ENCODE measurements at regions not wholly inside any gene's neighbourhood (a gene's known extent, or its start where the extent isn't known, plus 50 kb on each side); places are given as distances from the start of the nearest gene placed in this dataset.
"Not testable (repeated sequence)": the region's sequence is repeated elsewhere in the genome, so short reads cannot be mapped to it uniquely, and the experiment has no call there.

DNA sequence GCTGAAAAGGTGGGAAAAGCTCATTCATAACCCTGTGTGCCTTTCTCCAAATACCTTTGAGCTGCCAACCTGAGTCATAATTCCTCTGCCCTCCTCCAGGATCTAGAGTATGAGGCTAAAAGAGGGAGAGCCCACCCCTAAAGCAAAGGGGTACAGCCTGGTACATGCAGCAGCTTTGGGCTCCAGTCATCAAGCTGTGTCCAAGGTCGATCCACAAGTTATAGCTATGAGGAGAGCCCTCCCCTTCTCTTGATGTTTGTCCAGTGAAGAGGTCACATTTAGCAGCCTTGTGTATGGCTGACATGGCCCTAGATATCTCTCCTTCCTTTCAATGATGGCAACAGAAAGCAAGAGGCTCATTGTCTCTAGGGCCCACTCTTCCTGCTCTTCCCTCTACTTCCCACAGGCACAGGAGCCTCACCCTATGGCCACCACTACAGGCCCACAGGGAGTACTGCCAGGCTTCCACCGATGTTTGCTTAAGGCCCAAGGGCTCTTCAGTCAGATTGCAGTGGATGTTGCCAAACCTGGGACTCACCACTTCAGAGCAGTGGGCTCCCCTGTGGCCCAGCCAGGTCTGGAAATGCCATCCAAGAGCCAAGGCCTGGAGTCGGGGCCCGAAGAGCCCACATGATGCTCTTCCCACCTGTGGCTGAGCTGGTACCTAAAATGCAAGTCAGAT is 176.8 kb downstream of the CD83 start:
- DNase-seq (ENCODE audit: low spot score), result no peak

DNA sequence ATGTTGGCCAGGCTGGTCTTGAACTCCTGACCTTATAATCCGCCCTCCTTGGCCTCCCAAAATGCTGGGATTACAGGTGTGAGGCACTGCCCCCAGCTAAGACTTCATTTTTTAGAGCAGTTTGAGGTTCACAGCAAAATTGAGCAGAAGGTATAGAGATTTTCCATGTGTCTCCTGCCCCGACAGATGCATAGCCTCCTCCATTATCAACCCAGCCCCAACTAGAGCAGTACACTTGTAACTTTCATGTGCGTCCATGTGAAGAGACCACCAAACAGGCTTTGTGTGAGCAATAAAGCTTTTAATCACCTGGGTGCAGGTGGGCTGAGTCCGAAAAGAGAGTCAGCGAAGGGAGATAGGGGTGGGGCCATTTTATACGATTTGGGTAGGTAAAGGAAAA is 179.1 kb downstream of the CD83 start:
- not testable (repeated sequence) for DNase-seq (ENCODE audit: low spot score)

- DNase-seq (ENCODE audit: low spot score), result not testable (repeated sequence)
Measured at GRCh38 chr6:14297118-14297517, 179.5 kb downstream of the CD83 start.

DNA sequence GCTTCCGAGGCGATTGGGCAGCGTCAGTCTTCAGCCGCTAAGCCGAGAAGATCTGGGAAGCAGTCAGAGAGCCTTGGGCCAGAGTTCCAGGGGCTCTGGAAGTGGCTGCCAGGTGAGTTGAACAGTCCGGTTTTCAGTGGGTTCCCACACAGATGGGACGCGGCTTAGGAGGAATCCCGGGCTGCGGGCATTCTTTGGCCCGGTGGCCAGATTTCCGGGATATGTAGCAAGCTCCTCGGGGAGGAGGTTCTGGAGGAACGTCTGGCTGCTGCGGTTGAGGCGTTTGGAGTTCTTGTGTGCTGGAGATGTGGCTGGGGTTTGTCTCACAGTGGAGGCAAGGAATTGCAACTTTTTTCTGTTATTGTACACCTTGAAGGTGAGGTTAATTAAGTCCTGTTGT is 182.6 kb downstream of the CD83 start:
- DNase-seq (ENCODE audit: low spot score), result not testable (repeated sequence)

DNA sequence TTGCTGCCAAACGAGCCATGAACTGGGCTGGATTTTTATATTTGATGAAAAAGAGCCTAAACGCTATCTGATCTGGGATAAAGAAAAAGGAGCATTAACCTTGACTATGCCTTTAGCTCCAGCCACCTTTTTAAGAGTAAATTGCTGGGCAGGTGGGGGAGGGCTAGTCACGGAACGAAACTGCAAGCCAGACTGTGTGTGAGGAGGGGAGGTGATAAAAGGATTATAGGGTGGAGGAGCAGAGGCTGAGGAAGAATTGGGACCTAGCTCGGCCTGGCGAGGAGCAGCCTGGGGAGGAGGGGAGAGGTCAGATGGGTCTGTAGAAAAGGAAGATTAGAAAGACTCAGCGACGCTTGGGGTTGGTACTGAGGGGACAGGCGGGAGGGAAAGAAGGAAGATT is 183.1 kb downstream of the CD83 start:
- DNase-seq (ENCODE audit: low spot score), result not testable (repeated sequence)

DNA sequence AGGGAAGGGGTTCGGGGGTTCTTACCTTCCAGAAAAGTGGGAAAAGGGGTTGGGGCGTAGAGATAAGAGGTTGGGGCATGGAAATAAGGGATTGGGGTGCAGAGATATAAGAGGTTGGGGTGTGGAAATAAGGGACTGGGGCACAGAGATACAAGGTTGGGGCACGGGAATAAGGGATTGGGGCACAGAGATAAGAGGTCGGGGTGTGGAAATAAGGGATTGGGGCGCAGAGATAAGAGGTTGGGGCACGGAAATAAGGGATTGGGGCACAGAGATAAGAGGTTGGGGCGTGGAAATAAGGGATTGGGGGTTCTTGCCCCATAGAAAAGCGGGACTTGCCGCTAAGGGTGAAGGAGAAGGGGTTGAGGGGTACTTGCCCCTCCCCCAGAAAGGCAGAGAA is 183.9 kb downstream of the CD83 start:
- DNase-seq (ENCODE audit: low spot score), result not testable (repeated sequence)

DNA sequence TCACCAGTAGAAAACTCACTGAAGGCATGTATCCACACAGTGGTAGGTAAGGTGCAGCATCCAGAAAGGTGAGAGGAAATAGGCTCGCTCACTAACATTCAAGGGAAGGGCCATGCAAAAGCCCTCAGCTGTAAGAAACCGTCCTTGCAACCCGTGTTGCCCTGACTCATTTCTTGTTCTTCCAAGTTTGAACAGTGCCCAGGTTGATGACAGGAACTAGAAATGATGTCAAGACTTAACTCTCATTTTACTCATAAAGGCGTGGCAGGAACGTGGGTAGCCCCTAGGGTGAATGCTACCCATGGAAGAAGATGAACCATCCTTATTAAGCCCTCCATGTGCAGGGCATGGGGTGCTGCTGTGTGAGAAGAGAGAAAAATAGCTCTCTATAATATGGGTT is 187.6 kb downstream of the CD83 start:
- peak; percentile 43 for DNase-seq (ENCODE audit: low spot score)

DNA sequence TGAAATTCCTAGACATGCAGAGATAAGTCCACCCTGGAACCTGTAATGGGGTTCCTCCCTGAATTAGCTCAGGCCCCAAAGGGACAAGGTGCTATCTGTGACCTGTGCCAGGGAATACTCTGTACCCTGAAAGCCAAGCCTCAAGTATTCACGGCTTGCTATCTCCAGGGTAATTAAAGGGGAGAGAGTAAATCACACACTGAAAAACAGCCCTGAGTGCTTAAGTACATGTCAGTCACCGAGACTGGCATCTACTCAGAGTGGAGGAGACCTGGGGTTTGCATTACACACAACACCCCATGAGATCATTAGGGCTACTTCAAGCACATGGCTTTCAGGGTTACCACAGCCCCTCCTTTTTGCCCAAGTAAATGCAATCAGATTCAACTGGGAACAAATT is 188.1 kb downstream of the CD83 start:
- DNase-seq (ENCODE audit: low spot score), result no peak

DNA sequence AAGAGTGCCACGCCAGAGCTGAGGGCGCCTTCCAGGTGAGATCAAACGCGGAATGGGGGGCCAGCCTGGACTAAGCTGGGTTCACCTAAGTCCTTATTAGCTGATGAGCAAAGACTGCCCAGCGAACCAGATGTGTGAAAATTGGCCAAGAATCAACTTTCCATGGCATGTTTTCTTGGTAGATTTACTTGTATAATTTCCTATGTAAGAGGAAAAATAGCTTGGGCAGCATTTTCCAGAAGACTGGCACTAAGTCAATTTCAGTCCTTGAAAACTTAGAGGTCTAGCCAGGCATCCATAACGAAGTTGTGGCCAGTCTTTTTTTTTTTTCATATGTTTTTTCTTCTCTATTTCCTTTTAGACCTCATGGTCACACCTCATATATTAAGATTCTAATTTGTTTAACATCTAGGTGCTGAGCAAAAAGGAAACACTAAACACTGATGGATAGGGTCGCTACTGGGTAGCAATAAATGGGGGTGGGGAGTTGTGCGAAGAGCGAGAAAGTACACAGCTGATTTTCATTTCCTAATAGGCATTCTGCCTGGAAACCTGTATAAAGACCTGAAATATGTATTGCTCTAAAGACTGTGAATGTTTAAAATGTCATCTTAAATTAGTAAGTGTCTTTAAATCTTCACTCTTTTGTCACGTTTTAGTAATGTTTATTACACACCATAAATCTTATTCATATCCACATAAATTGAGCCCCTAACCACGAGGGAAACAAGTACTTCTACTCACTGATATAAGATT is 188.8 kb downstream of the CD83 start:
- DNase-seq (ENCODE audit: low spot score), result no peak

GRCh38 chr6:14309516-14309915 is 191.9 kb downstream of the CD83 start:
- DNase-seq (ENCODE audit: low spot score), result no peak

DNA sequence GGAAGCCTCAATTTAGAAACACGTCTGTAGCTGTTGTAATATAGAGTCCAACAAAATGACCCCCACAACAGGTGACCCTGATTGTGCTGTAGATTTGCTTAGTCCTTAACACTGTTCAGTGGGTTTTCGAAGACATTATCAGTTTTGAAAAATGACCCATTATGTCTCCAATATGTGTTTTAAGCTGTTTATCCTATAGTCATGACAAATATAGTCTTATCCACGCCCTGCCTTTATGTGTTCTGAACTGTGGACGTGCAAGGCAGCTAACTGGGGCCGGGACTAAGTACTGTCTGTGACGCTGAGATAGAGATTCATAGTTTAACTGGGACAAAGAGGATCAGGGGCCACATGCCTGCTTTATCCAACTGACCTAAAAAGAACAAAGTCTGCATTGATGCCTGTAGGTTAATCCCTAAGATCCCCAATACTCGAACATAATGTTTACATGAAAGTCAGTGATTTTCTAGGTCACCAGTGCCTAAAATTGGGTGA is 192.4 kb downstream of the CD83 start:
- no peak for DNase-seq (ENCODE audit: low spot score)

- no peak for DNase-seq (ENCODE audit: low spot score)
Measured at GRCh38 chr6:14310960-14311359, 193.4 kb downstream of the CD83 start.

DNA sequence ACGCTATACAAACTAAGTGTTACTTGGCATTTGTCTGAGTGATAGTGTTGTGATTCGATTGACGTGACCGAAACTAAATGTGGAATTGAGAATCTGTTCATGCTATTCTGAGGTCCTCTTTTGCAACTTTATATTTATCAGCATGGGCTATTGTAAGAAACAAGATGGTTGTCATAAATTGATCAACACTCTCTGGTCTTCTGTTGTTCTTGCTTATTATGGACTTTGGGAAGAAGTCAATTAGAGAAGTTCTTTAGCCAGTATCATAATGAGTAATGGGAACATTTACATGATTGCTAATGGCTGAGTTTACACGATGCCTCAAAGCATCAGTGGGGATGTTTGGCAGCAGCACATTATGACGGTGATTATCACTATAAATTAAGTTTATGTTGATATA is 195.0 kb downstream of the CD83 start:
- DNase-seq (ENCODE audit: low spot score), result no peak

GRCh38 chr6:14313248-14313647 is 195.7 kb downstream of the CD83 start:
- DNase-seq (ENCODE audit: low spot score), result no peak

- no peak for DNase-seq (ENCODE audit: low spot score)
Measured at GRCh38 chr6:14315353-14315752, 197.8 kb downstream of the CD83 start.

DNA sequence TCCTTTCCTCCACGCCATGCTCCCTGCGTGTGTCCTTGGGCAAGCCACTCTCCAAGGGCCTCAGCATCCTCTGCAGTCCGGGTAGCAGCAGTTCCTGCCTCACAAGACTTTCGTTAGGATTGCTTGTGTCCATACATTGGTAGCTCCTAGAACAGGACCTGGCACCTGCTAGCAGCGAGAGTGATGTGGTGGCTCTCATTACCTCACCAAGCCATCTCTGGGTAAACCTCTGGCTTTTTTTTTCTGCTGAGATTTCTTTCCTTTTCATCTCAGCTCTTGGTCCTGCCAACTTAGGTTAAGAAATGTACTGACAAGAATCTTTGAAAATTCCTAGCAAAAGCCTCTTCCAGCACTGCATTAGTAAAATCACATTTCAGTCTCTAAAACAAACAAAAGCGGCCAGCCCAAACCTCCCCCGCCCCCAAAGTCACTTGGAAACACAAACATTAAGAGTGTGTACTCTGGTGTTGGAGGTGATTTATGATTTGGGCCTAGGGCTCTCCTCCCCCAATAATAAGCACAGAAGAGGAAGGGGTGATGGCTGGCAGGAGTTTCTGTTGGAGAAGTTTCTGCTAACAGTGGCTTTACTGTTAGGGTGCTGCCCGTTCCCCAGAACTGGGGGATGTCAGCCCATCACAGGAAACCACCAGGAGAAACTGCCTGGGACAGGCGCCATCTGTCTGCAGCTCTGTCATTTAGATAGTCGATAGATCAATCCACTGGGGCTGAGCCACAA is 199.2 kb downstream of the CD83 start:
- peak; percentile 42 for DNase-seq (ENCODE audit: low spot score)

DNA sequence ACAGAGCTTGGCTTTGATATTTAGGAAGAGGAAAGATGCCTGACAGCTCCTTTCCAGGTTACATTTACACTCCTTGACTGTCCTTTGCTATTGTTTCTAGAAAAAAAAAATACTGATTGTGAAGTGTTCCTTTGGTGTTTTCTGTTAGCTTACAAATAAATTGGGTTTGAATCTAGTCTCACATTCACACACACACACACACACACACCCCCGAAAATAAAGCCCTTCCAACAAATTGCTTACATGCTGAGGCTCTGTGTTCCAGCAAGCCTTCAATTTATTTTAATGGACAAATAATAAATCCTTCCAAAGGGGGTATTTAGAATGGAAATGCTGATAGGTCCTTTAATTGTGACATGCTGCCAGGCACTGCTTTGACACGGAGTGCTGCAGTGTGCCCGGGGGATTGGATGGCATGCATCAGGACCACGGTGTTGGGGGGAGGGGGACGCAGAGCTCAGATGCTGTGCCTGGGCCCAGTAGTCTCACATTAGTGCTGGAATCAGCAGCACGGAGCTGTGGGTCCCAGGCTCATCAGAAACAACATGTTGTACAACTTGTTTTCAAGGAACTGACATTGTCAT is 199.9 kb downstream of the CD83 start:
- no peak for DNase-seq (ENCODE audit: low spot score)

GRCh38 chr6:14320332-14320731 is 202.8 kb downstream of the CD83 start:
- no peak for DNase-seq (ENCODE audit: low spot score)

- no peak for DNase-seq (ENCODE audit: low spot score)
Measured at GRCh38 chr6:14321992-14322772, 204.6 kb downstream of the CD83 start.

DNA sequence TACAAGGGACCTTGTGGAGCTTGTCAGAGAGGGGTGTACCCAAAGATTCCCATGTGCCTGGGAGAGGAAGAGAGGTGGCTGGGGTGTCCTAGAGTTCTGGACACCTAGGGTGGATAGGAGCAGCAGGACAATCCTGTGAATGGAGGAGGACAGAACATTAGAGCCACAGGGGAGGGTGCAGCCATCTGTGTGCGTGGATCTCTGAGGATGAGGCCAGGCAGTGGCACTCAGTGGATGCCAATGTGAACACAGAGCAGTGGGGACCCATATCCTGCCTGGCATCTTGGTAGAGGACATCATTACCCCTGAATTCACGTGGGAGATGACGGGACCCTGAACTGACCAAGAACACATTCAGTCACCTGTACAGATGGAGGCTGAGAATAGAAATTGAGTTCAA is 205.3 kb downstream of the CD83 start:
- DNase-seq (ENCODE audit: low spot score), result no peak

DNA sequence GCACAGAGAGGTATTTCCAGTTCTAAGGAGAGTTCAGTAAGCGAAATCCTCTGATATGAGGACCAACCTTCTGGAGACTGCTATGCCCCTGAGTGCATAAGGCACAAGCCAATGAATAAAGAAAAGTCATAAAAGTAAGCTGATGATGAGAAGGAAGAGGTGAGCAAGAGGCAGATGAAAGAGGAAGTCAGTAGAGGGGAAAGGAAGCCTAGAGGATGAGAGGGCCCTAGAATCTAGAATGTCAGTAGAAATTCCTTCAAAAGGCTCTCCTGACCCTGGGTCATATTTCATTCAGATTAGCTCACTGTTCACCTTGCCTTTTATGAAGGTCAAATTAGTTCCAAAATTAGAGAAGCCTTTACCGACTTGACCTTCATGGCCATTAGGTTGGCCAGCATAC is 209.2 kb downstream of the CD83 start:
- DNase-seq (ENCODE audit: low spot score), result no peak

DNA sequence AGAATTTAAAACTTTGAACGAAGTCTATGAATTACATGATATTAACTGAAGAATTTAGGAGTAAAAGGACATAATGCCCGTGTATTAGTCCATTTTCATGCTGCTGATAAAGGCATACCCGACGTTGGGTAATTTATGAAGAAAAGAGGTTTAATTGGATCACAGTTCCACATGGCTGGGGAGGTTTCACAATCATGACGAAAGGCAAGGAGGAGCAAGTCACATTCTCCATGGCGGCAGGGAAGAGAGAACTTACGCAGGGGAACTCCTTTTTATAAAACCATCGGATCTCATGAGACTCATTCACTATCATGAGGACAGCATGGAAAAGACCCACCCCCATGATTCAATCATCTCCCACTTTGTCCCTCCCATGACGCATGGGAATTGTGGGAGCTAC is 210.6 kb downstream of the CD83 start:
- no peak for DNase-seq (ENCODE audit: low spot score)

All from activated CD4-positive, alpha-beta T cell treated with anti-CD3 and anti-CD28 coated beads, Interleukin-2, Interleukin-4, amounts not matched to agents 100 ng/mL and 50 ng/mL, durations not matched to agents 16 hours and 8 hours (primary cell).